ENCODE measurements at regions not wholly inside any gene's neighbourhood (a gene's known extent, or its start where the extent isn't known, plus 50 kb on each side); places are given as distances from the start of the nearest gene placed in this dataset.

DNA sequence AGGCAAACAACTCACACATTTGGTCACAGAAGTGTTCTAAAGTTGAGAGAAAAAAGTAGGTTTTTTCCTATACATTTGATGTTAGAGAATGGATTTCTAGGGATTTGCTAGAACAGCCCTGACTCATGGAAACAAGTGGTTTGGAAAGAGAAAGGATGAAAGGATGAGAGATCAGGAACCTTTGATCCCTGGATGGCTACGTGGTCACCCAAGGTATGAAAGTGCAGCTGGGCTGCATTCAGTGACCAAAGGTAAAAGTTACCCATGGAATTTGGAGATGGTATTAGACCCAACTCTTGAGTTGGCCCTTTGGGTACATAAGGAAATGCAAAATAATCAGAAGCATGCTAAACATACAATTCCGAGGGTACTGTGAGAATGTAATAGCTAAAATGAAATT is 61.3 kb upstream of the SPIN1 start:
- DNase-seq (ENCODE audit: low read depth): no peak
- TF ChIP-seq, protein P1, sequence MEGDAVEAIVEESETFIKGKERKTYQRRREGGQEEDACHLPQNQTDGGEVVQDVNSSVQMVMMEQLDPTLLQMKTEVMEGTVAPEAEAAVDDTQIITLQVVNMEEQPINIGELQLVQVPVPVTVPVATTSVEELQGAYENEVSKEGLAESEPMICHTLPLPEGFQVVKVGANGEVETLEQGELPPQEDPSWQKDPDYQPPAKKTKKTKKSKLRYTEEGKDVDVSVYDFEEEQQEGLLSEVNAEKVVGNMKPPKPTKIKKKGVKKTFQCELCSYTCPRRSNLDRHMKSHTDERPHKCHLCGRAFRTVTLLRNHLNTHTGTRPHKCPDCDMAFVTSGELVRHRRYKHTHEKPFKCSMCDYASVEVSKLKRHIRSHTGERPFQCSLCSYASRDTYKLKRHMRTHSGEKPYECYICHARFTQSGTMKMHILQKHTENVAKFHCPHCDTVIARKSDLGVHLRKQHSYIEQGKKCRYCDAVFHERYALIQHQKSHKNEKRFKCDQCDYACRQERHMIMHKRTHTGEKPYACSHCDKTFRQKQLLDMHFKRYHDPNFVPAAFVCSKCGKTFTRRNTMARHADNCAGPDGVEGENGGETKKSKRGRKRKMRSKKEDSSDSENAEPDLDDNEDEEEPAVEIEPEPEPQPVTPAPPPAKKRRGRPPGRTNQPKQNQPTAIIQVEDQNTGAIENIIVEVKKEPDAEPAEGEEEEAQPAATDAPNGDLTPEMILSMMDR (IDR thresholded peaks at IDR 0.05; ENCODE audit: control insufficient read depth, extremely low read depth, insufficient read depth): no peak
- H3K4me3 ChIP-seq (ENCODE audit: low read depth, low read length): no peak overlapping the region

DNA sequence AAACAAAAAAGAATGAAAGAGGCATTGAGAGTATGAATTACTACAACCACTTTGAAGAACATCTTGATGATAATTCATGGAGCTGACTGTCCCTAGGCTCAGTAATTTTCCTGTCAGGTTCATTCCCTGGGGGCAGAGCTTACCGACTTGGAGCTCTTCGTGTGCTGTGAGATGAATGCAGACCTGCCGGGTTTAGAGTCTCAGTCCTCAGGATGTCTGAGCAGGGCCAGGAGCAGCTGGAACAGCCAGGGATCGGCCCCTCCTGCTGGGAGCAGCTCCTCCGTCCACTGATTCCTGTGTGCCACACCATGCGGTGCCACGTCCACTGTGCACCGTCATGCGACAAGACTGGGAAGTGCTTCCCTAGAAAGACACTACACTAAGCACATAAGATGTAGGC is 62.2 kb upstream of the SPIN1 start:
- no peak for DNase-seq (ENCODE audit: low read depth)
- H3K4me3 ChIP-seq (ENCODE audit: low read depth, low read length): no peak overlapping the region
- TF ChIP-seq, protein P1 (IDR thresholded peaks at IDR 0.05; ENCODE audit: control insufficient read depth, extremely low read depth, insufficient read depth): no peak

DNA sequence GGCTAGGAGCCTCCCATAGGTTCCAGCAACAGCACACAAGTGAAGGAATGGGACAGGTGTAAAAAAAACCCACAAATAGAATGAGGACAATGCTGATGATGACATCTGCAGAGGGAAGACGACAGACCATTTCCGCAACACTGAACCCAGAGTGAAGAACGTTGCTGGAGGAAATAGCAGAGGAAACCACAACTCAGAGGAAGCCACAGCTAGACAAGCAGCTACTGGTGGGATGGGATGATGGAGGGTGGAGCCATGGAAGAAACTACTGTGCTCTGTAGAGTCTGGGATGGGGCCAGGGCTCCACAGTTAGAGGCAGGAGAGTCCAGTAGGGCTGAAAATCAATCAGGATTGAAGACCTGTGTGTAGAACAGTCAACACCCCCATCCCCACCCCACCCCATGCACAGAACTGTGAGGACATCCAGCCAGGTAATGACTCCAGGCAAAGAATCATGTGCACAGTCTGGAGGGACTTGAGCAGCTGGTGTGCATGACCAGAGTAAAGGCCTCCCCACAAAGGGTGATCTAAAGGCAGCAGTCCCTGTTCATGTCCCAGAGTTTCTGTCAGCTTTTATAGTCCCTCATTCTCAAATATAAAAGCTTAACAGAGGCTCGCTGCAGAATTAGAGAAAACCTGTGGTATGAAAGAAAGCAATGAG is 65.2 kb upstream of the SPIN1 start:
- TF ChIP-seq, protein P1 (IDR thresholded peaks at IDR 0.05; ENCODE audit: control insufficient read depth, extremely low read depth, insufficient read depth): no peak
- no peak overlapping the region for H3K4me3 ChIP-seq (ENCODE audit: low read depth, low read length)
- DNase-seq (ENCODE audit: low read depth): no peak

DNA sequence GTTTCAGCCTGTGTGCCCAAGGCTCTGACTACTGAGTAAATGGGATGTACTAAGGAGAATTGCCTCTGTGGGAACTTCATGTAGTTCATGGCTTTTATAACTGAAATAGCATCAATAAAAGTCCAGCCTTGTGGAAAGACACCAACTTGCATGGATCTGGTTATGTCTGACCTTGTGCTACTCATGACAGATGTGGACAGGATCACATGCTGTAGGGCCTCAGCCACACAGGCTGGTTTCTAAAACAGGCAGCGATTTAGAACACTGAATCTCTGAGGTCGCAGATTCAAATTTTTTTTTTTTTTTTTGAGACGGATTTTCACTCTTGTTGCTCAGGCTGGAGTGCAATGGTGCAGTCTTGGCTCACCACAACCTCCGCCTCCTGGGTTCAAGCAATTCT is 66.5 kb upstream of the SPIN1 start:
- TF ChIP-seq, protein P1 (IDR thresholded peaks at IDR 0.05; ENCODE audit: control insufficient read depth, extremely low read depth, insufficient read depth): no peak
- DNase-seq (ENCODE audit: low read depth): no peak
- no peak overlapping the region for H3K4me3 ChIP-seq (ENCODE audit: low read depth, low read length)

DNA sequence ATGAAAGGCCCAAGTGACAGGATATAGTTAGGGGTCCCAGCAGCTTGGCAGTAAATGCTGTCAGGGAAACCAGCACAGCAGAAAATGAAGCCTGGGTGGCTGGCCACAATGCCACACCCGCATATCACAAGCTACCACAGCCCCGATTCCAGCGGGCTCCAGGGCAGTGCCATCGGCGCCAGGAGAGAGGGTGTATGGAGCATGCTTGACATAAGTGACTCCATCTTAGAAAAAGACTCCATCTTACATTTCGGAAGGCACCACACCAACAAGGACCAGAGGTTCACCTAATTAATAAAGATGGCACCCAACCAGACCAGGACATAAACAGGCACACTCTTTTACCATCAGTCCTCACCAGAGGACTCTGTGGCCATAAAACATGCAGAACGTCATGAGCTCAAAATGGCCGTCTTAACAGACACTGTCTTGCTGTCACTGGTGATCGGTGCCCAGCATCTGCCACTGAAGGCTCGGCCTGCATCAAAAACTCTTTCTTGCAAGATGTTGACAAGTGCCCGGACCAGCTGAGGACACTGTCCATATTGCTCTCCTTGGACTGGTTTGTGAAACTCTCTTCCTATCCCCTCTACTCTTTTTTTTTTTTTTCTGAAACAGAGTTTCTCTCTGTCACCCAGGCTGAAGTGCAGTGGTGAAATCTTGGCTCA is 67.4 kb upstream of the SPIN1 start:
- H3K4me3 ChIP-seq (ENCODE audit: low read depth, low read length): no peak overlapping the region
- no peak for DNase-seq (ENCODE audit: low read depth)
- TF ChIP-seq, protein P1 (IDR thresholded peaks at IDR 0.05; ENCODE audit: control insufficient read depth, extremely low read depth, insufficient read depth): no peak

DNA sequence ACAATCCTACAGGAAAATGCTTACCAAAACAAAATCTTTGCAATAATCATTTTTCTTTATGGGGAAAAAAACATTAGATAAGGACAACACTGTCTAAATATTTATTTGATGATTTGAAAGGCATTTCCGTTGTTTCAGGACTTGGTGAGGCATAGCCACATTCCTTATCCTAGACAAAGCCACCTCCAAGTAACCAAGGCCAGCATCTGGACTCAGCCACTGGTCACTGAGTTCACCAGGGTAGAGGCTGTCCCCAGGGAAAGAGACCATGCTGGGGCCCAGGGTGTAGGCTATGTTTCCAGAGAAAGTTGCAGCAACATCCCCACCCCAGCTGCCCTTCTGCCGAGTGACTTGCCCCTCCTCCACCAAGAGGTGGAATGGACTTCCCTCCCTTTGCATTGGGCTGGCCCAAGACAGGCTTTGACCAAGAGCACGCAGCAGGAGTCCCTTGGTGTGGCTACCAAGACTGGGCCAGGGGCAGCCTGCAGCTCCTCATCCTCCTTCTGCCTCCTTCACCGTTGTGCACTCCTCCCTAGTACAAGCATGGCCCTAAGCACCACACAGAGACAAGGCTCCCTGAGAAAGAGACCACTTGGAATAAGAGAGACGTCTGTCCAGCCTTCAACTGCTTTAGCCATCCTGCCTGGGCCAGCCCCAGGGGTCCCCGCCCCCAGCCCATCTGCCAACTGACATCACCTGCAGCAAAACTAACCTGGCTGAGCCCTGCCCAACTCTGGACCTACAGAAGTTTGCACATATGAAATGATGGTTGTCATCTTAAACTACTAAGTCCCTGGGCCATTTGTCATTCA is 68.1 kb upstream of the SPIN1 start:
- no peak overlapping the region for H3K4me3 ChIP-seq (ENCODE audit: low read depth, low read length)
- TF ChIP-seq, protein P1 (IDR thresholded peaks at IDR 0.05; ENCODE audit: control insufficient read depth, extremely low read depth, insufficient read depth): no peak
- DNase-seq (ENCODE audit: low read depth): no peak

Measured in LNCaP clone FGC (cell line).